Activated naive CD8-positive, alpha-beta T cell (primary cell): ENCODE measurements at regions not wholly inside any gene's neighbourhood (a gene's known extent, or its start where the extent isn't known, plus 50 kb on each side); places are given as distances from the start of the nearest gene placed in this dataset.
A peak's percentile ranks its signal among the peaks of the same experiment; 100 is the strongest.

Experiments used
- H3K27ac Mint-ChIP-seq: one replicate; pipeline ENCODE4 v1.8.0; 2021; ENCODE audit warnings: mixed read lengths
- H3K27me3 Mint-ChIP-seq: one replicate; pipeline ENCODE4 v1.8.0; 2021; ENCODE audit warnings: mixed read lengths
- H3K36me3 Mint-ChIP-seq: one replicate; pipeline ENCODE4 v1.8.0; 2021; ENCODE audit warnings: mixed read lengths
- H3K4me1 Mint-ChIP-seq: one replicate; pipeline ENCODE4 v1.8.0; 2021; ENCODE audit warnings: low read depth, mixed read lengths
- H3K4me3 Mint-ChIP-seq: one replicate; pipeline ENCODE4 v1.8.0; 2021; ENCODE audit warnings: mild to moderate bottlenecking, mixed read lengths
- H3K9me3 Mint-ChIP-seq: one replicate; pipeline ENCODE4 v1.8.0; 2021; ENCODE audit warnings: low read depth, mixed read lengths

- H3K36me3 Mint-ChIP-seq: no peaks in the 10 kb centered on the region
- no peak overlapping the region for H3K27ac Mint-ChIP-seq
- H3K4me3 Mint-ChIP-seq: peak overlapping the region; percentile 49
These were observed 93.7 kb downstream of the PSMB1 start for GRCh38 chr6:170459451-170459850.

GRCh38 chr6:170456886-170457698 lies 96.0 kb downstream of the PSMB1 start:
- no peaks in the 10 kb centered on the region for H3K36me3 Mint-ChIP-seq
- H3K27me3 Mint-ChIP-seq: peaks cover 4% of the 10 kb centered on the region
- H3K4me1 Mint-ChIP-seq: peaks cover 17% of the 10 kb centered on the region
- no peak overlapping the region for H3K4me3 Mint-ChIP-seq
- no peak overlapping the region for H3K27ac Mint-ChIP-seq
- no peaks in the 10 kb centered on the region for H3K9me3 Mint-ChIP-seq

More at GRCh38 chr6:170459451-170459850, 93.7 kb downstream of the PSMB1 start:
- no peaks in the 10 kb centered on the region for H3K9me3 Mint-ChIP-seq
- peaks cover 29% of the 10 kb centered on the region for H3K4me1 Mint-ChIP-seq
- H3K27me3 Mint-ChIP-seq: peaks cover 4% of the 10 kb centered on the region
